M059J (cell line): ENCODE measurements at regions not wholly inside any gene's neighbourhood (a gene's known extent, or its start where the extent isn't known, plus 50 kb on each side); places are given as distances from the start of the nearest gene placed in this dataset.

Experiments used
- DNase-seq: peaks from one replicate; pipeline ENCODE4 v3.0.0-alpha.2; 2012; ENCODE audit warnings: low read depth

DNA sequence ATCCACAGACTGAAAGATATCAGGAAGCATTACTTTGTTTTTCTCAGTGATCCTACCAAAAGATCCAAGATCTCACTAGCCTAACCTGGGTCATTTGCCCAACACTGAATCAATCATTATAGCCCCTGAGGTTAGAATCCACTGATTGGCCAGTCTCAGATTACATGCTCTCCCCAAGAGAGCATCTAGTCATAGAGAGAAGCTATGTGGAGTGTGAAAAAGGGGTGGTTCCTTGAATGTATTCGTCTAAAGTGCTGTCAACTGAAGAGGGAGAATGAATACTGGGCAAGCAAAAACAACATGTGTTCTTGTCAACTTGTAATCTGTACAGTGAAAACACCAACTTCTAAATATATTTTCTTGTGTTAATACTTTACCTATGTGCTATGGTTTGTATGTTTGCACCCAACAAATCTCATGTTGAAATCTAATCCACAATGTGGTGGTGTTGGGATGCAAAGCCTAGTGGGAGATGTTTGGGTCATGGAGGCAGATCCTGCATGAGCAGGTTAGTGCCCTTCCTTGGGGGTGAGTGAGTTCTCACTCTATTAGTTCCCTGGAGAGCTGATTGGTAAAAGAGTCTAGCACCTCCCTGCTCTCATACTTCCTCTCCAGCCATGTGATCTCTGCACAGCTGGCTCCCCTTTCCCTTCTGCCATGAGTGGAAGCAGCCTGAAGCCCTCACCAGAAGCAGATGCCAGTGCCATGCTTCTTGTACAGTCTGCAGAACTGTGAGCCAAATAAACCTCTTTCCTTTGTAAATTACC is 60.3 kb upstream of the PJA2 start:
- no peak for DNase-seq

DNA sequence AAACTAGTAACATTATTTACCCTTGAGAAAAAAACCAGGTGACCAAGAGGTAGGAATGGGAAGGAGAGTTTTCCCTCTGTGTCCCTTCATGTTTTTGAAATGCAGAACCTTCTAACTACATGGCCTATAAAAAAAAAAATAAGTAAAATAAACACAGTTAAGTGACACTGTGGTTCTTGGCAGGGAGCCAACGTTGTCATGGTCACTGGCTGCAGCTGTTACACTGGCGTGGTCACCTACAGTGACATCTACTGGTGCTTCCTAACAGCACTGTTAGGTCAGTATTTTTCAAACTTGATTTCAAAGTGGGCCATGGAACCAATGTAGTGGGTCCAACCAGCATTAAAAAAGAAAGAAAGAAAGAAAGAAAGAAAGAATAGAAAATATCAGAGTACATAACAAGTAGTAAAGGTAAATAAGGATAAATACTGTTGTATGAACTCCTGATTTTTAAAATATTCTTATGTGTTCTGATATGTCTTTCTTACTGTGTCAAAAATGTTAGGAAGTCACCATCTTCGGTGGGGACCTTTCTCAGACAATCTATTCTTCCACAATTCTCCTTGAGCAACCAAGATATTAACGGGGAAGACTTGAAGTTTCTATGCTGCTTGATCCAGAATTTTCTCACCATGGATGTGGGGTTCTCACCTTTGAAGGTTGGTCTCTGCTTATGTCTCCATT is 59.1 kb upstream of the PJA2 start:
- peak; percentile 95 for DNase-seq

- no peak for DNase-seq
Observed at GRCh38 chr5:109468288-109468676, 58.5 kb upstream of the PJA2 start.

GRCh38 chr5:109467058-109467457 is 57.3 kb upstream of the PJA2 start:
- no peak for DNase-seq
